ENCODE measurements at regions not wholly inside any gene's neighbourhood (a gene's known extent, or its start where the extent isn't known, plus 50 kb on each side); places are given as distances from the start of the nearest gene placed in this dataset.

DNA sequence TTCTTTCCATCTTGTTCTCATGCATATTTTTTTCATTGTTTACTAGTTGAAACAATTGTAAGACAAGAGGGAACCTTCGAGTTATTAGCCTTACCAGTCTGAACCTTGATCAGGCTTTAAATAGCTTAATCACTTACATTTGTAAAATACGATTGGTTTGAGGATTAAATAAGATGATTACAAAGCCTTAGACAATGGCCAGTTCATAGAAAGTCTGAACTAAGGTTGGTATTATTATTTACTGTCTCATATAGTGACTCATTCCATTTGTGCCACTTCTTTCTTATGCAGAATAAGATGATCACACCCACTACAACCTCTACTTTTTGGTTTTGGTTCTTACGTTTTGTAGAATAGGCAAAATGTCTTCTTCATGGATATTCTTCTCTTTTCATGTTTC, 94.1 kb downstream of the RPE65 start:
- no peak for TF ChIP-seq YY1 (IDR thresholded peaks at IDR 0.05; ENCODE audit: insufficient read depth, insufficient read length)
- no peak for TF ChIP-seq ZNF274 (IDR thresholded peaks at IDR 0.05; ENCODE audit: low read depth, low read length)

Measured in NT2/D1 (cell line).